GM12872 (cell line): ENCODE measurements at regions not wholly inside any gene's neighbourhood (a gene's known extent, or its start where the extent isn't known, plus 50 kb on each side); places are given as distances from the start of the nearest gene placed in this dataset.

ENCODE experiments used
- CTCF ChIP-seq: IDR thresholded peaks from 3 replicates; pipeline ENCODE4 v1.5.1; 2011; ENCODE audit warnings: low read depth, mild to moderate bottlenecking, low read length, moderate library complexity; ENCODE audit not compliant: insufficient read depth

- no peak for TF ChIP-seq CTCF
Observed at GRCh38 chr13:79003989-79004898, 345.3 kb upstream of the OBI1 start.

- TF ChIP-seq CTCF, result no peak
Observed at GRCh38 chr13:78999494-78999893, 340.5 kb upstream of the OBI1 start.

- no peak for TF ChIP-seq CTCF
Observed at GRCh38 chr13:78998630-78999315, 339.8 kb upstream of the OBI1 start.

- TF ChIP-seq CTCF, result no peak
Observed at GRCh38 chr13:78997902-78998629, 339.1 kb upstream of the OBI1 start.

GRCh38 chr13:78993792-78994191 lies 334.8 kb upstream of the OBI1 start:
- TF ChIP-seq CTCF, result no peak

GRCh38 chr13:78981913-78982312 lies 323.0 kb upstream of the OBI1 start:
- TF ChIP-seq CTCF, result no peak

GRCh38 chr13:78979349-78979748 lies 320.4 kb upstream of the OBI1 start:
- no peak for TF ChIP-seq CTCF
